ENCODE measurements at regions not wholly inside any gene's neighbourhood (a gene's known extent, or its start where the extent isn't known, plus 50 kb on each side); places are given as distances from the start of the nearest gene placed in this dataset.

- Histone ChIP-seq H3K4me3 (no peak overlapping the region), H3K4me1 (peaks cover 0 to 8% (median 0%) of the 10 kb centered on the region in 3 donors), H3K27ac (no peak overlapping the region), H3K36me3 (no peaks in the 10 kb centered on the region), H3K27me3 (no peaks in the 10 kb centered on the region), H3K9me3 (no peaks in the 10 kb centered on the region)
- WGBS, 2 donors (ENCODE audit: low coverage in 1 of 2): 64 to 67% methylated on average over 4 of the region's 4 CpGs
- no peak for TF ChIP-seq CTCF (IDR thresholded peaks at IDR 0.05)
- TF ChIP-seq POLR2AphosphoS5 (IDR thresholded peaks at IDR 0.05): no peak
- TF ChIP-seq POLR2A (IDR thresholded peaks at IDR 0.05): no peak
- no peak for TF ChIP-seq EP300 (IDR thresholded peaks at IDR 0.05)
- no peak for ATAC-seq
Observed at GRCh38 chr2:167858086-167858485, 389.3 kb downstream of the STK39 start.

GRCh38 chr2:167857416-167857815, 390.0 kb downstream of the STK39 start:
- Histone ChIP-seq H3K4me3 (no peak overlapping the region), H3K4me1 (peaks cover 0 to 8% (median 0%) of the 10 kb centered on the region in 3 donors), H3K27me3 (no peaks in the 10 kb centered on the region), H3K36me3 (no peaks in the 10 kb centered on the region), H3K27ac (no peak overlapping the region), H3K9me3 (no peaks in the 10 kb centered on the region)
- ATAC-seq: no peak
- WGBS, 2 donors (ENCODE audit: low coverage in 1 of 2): 54 to 64% methylated on average over 1 of the region's 1 CpG
- TF ChIP-seq POLR2AphosphoS5 (IDR thresholded peaks at IDR 0.05) (no peak), CTCF (IDR thresholded peaks at IDR 0.05) (no peak), EP300 (IDR thresholded peaks at IDR 0.05) (no peak), POLR2A (IDR thresholded peaks at IDR 0.05) (no peak)

- ATAC-seq: no peak
- no peaks in the 10 kb centered on the region for H3K9me3 ChIP-seq
Observed at GRCh38 chr2:167856190-167856589, 391.2 kb downstream of the STK39 start.

GRCh38 chr2:167855211-167855610, 392.2 kb downstream of the STK39 start:
- Histone ChIP-seq H3K36me3 (no peaks in the 10 kb centered on the region), H3K27me3 (no peaks in the 10 kb centered on the region), H3K9me3 (no peaks in the 10 kb centered on the region), H3K27ac (no peak overlapping the region), H3K4me1 (peaks cover 0 to 8% (median 0%) of the 10 kb centered on the region in 3 donors), H3K4me3 (no peak overlapping the region)
- TF ChIP-seq CTCF (IDR thresholded peaks at IDR 0.05) (no peak), EP300 (IDR thresholded peaks at IDR 0.05) (no peak), POLR2AphosphoS5 (IDR thresholded peaks at IDR 0.05) (no peak), POLR2A (IDR thresholded peaks at IDR 0.05) (no peak)
- no peak for ATAC-seq
- WGBS, 2 donors (ENCODE audit: low coverage in 1 of 2): 86 to 88% methylated on average over 2 of the region's 2 CpGs

More at GRCh38 chr2:167856190-167856589, 391.2 kb downstream of the STK39 start:
- Histone ChIP-seq H3K4me3 (no peak overlapping the region), H3K27me3 (no peaks in the 10 kb centered on the region), H3K36me3 (no peaks in the 10 kb centered on the region), H3K4me1 (peaks cover 0 to 8% (median 0%) of the 10 kb centered on the region in 3 donors), H3K27ac (no peak overlapping the region)
- no peak for TF ChIP-seq POLR2A (IDR thresholded peaks at IDR 0.05)
- TF ChIP-seq POLR2AphosphoS5 (IDR thresholded peaks at IDR 0.05): no peak
- no peak for TF ChIP-seq CTCF (IDR thresholded peaks at IDR 0.05)
- no peak for TF ChIP-seq EP300 (IDR thresholded peaks at IDR 0.05)

GRCh38 chr2:167853717-167854116, 393.7 kb downstream of the STK39 start:
- Histone ChIP-seq H3K36me3 (no peaks in the 10 kb centered on the region), H3K4me1 (no peaks in the 10 kb centered on the region), H3K4me3 (no peak overlapping the region), H3K27me3 (no peaks in the 10 kb centered on the region), H3K27ac (no peak overlapping the region), H3K9me3 (no peaks in the 10 kb centered on the region)
- ATAC-seq: no peak
- WGBS, 2 donors (ENCODE audit: low coverage in 1 of 2): 94 to 100% methylated on average over 1 of the region's 1 CpG
- TF ChIP-seq POLR2A (IDR thresholded peaks at IDR 0.05) (no peak), EP300 (IDR thresholded peaks at IDR 0.05) (no peak), POLR2AphosphoS5 (IDR thresholded peaks at IDR 0.05) (no peak), CTCF (IDR thresholded peaks at IDR 0.05) (no peak)
